Caco-2 (cell line): ENCODE measurements at regions not wholly inside any gene's neighbourhood (a gene's known extent, or its start where the extent isn't known, plus 50 kb on each side); places are given as distances from the start of the nearest gene placed in this dataset.

Experiments used
- BruUV-seq: library from RNA; stranded (reverse); fragments of 400-500 nt; replicated peaks from 2 replicates; lab custom pipeline; 2021; lab: Mats Ljungman, UMichigan
- CTCF ChIA-PET: fragments of 300-600 bp; sonication (Branson Sonifier 250); formaldehyde crosslinking; loops from one replicate; lab custom pipeline; 2022; ENCODE audit warnings: antibody characterized with exemption; lab: Charles Lee
- POLR2A ChIA-PET: fragments of 300-600 bp; sonication (Branson Sonifier 250); formaldehyde crosslinking; loops from one replicate; lab custom pipeline; 2022; ENCODE audit warnings: antibody characterized with exemption; lab: Charles Lee
- DNase-seq, 2 experiments: peaks; one replicate each; pipeline versions ENCODE4 v3.0.0 to v3.0.0-alpha.2; 2020 to 2022
- H3K27me3 ChIP-seq: replicated peaks from 2 replicates; pipeline ENCODE4 v1.6.0; 2011; ENCODE audit warnings: low read length; ENCODE audit not compliant: control insufficient read depth, insufficient read depth
- H3K36me3 ChIP-seq: 2 replicates; pipeline ENCODE4 v1.5.1; 2011; ENCODE audit warnings: low read length; ENCODE audit not compliant: control insufficient read depth, insufficient read depth
- H3K4me1 ChIP-seq: fragments of 250-450 bp; sonication (Bioruptor Pico); 2 replicates; pipeline ENCODE4 v1.5.1; 2020; ENCODE audit warnings: mild to moderate bottlenecking
- H3K4me3 ChIP-seq: 2 replicates; pipeline ENCODE4 v1.5.1; 2011; ENCODE audit warnings: low read depth, mild to moderate bottlenecking, control low read depth, low read length
- H3K9me3 ChIP-seq: fragments of 250-450 bp; sonication (Bioruptor Pico); 2 replicates; pipeline ENCODE4 v1.5.1; 2020; ENCODE audit warnings: mild to moderate bottlenecking, moderate library complexity
- H3K27ac Mint-ChIP-seq: one replicate; pipeline ENCODE4 v1.8.0; 2022; ENCODE audit warnings: mixed read lengths; ENCODE audit not compliant: unreplicated experiment
- H3K27me3 Mint-ChIP-seq: one replicate; pipeline ENCODE4 v1.8.0; 2022; ENCODE audit warnings: mixed read lengths; ENCODE audit not compliant: insufficient read depth, unreplicated experiment
- H3K36me3 Mint-ChIP-seq: one replicate; pipeline ENCODE4 v1.8.0; 2022; ENCODE audit warnings: mild to moderate bottlenecking, mixed read lengths; ENCODE audit not compliant: insufficient read depth, unreplicated experiment
- H3K4me1 Mint-ChIP-seq: one replicate; pipeline ENCODE4 v1.8.0; 2022; ENCODE audit warnings: low read depth, mixed read lengths; ENCODE audit not compliant: unreplicated experiment
- H3K4me3 Mint-ChIP-seq: one replicate; pipeline ENCODE4 v1.8.0; 2022; ENCODE audit warnings: mild to moderate bottlenecking, moderate library complexity, mixed read lengths; ENCODE audit not compliant: unreplicated experiment
- H3K9me3 Mint-ChIP-seq: one replicate; pipeline ENCODE4 v1.8.0; 2022; ENCODE audit warnings: mixed read lengths; ENCODE audit not compliant: unreplicated experiment
- CTCF ChIP-seq, 2 experiments: fragments of 200-600 bp in 1 of 2; IDR thresholded peaks; 1 replicate in 1 of 2; 2 replicates in 1 of 2; pipeline versions ENCODE4 v1.5.1 to v1.8.0; 2011 to 2022; ENCODE audit warnings: antibody characterized with exemption in 1 of 2, control low read depth in 1 of 2, inconsistent platforms in 1 of 2, low read depth in 1 of 2, low read length in 1 of 2, mild to moderate bottlenecking in 1 of 2, moderate library complexity in 1 of 2; ENCODE audit not compliant: insufficient read depth in 1 of 2, severe bottlenecking in 1 of 2, unreplicated experiment in 1 of 2
- intact Hi-C: fragments of 100-400 bp; cut with micrococcal nuclease; formaldehyde crosslinking; loops from one replicate; pipeline ENCODE4 v1.10.0; 2022; ENCODE audit not compliant: unreplicated experiment

GRCh38 chr12:131525795-131526508, 184.9 kb upstream of the SFSWAP start:
- no peaks in the 10 kb centered on the region for H3K9me3 ChIP-seq
- Mint-ChIP-seq H3K27ac (no peak overlapping the region), H3K36me3 (no peaks in the 10 kb centered on the region), H3K4me1 (no peaks in the 10 kb centered on the region), H3K27me3 (peaks cover 18% of the 10 kb centered on the region), H3K4me3 (no peak overlapping the region), H3K9me3 (no peaks in the 10 kb centered on the region)
- H3K27me3 ChIP-seq, result no peaks in the 10 kb centered on the region; the same call in 1 of the 2 replicates
- intact Hi-C loops, result no loop called here
- H3K4me1 ChIP-seq, result no peaks in the 10 kb centered on the region
- CTCF ChIA-PET, result no interaction called here
- POLR2A ChIA-PET, result no interaction called here
- TF ChIP-seq CTCF (IDR thresholded peaks at IDR 0.05; ENCODE audit: insufficient read depth in 1 of 2, low read depth in 1 of 2, low read length in 1 of 2, severe bottlenecking in 1 of 2, unreplicated experiment in 1 of 2), result no peak
- BruUV-seq, result no TSS peak
- H3K36me3 ChIP-seq, result no peaks in the 10 kb centered on the region
- DNase-seq, result no peak
- H3K4me3 ChIP-seq, result no peak overlapping the region

GRCh38 chr12:131527092-131527491, 183.8 kb upstream of the SFSWAP start:
- no peak for TF ChIP-seq CTCF (IDR thresholded peaks at IDR 0.05; ENCODE audit: insufficient read depth in 1 of 2, low read depth in 1 of 2, low read length in 1 of 2, severe bottlenecking in 1 of 2, unreplicated experiment in 1 of 2)
- ChIA-PET POLR2A (no interaction called here), CTCF (no interaction called here)
- no peaks in the 10 kb centered on the region for H3K36me3 ChIP-seq
- no peak overlapping the region for H3K4me3 ChIP-seq
- no peak overlapping the region for H3K4me3 Mint-ChIP-seq
- peaks cover 16% of the 10 kb centered on the region for H3K27me3 Mint-ChIP-seq
- DNase-seq, result no peak
- H3K27me3 ChIP-seq, result no peaks in the 10 kb centered on the region; the same call in 1 of the 2 replicates
- BruUV-seq, result no TSS peak
- no peaks in the 10 kb centered on the region for H3K9me3 ChIP-seq
- H3K36me3 Mint-ChIP-seq, result no peaks in the 10 kb centered on the region
- no peaks in the 10 kb centered on the region for H3K4me1 Mint-ChIP-seq
- intact Hi-C loops, result no loop called here
- no peaks in the 10 kb centered on the region for H3K9me3 Mint-ChIP-seq
- no peaks in the 10 kb centered on the region for H3K4me1 ChIP-seq
- no peak overlapping the region for H3K27ac Mint-ChIP-seq

GRCh38 chr12:131527736-131528135, 183.2 kb upstream of the SFSWAP start:
- DNase-seq, result no peak
- ChIA-PET POLR2A (no interaction called here), CTCF (no interaction called here)
- Histone ChIP-seq H3K4me1 (no peaks in the 10 kb centered on the region), H3K27me3 (no peaks in the 10 kb centered on the region; the same call in 1 of the 2 replicates), H3K4me3 (no peak overlapping the region), H3K36me3 (no peaks in the 10 kb centered on the region), H3K9me3 (no peaks in the 10 kb centered on the region)
- no peaks in the 10 kb centered on the region for H3K4me1 Mint-ChIP-seq
- no peak for TF ChIP-seq CTCF (IDR thresholded peaks at IDR 0.05; ENCODE audit: insufficient read depth in 1 of 2, low read depth in 1 of 2, low read length in 1 of 2, severe bottlenecking in 1 of 2, unreplicated experiment in 1 of 2)
- intact Hi-C loops, result no loop called here
- no peak overlapping the region for H3K27ac Mint-ChIP-seq
- BruUV-seq, result no TSS peak
- H3K4me3 Mint-ChIP-seq, result no peak overlapping the region
- peaks cover 16% of the 10 kb centered on the region for H3K27me3 Mint-ChIP-seq
- no peaks in the 10 kb centered on the region for H3K36me3 Mint-ChIP-seq
- no peaks in the 10 kb centered on the region for H3K9me3 Mint-ChIP-seq
